Stimulated activated CD4-positive, alpha-beta T cell treated with anti-CD3 and anti-CD28 coated beads, Interleukin-1b, Interleukin-23, amount 100 ng/mL, for 1 hour (primary cell): ENCODE measurements at regions not wholly inside any gene's neighbourhood (a gene's known extent, or its start where the extent isn't known, plus 50 kb on each side); places are given as distances from the start of the nearest gene placed in this dataset.

ENCODE experiments used
- DNase-seq, 2 donors: peaks; one replicate each; pipeline ENCODE4 v3.0.0-alpha.2; 2020; ENCODE audit warnings: low read depth in 2 of 2

GRCh38 chr10:77710759-77711682, 73.4 kb upstream of the KCNMA1 start:
- DNase-seq: peak; percentile 29 to 57

GRCh38 chr10:77710081-77710551, 72.5 kb upstream of the KCNMA1 start:
- DNase-seq: no peak

GRCh38 chr10:77707570-77707969, 70.0 kb upstream of the KCNMA1 start:
- no peak for DNase-seq

GRCh38 chr10:77702166-77702565, 64.6 kb upstream of the KCNMA1 start:
- DNase-seq: no peak

- no peak for DNase-seq
Observed at GRCh38 chr10:77700086-77700485, 62.5 kb upstream of the KCNMA1 start.

- DNase-seq: no peak
Observed at GRCh38 chr10:77699080-77699645, 61.6 kb upstream of the KCNMA1 start.

- no peak for DNase-seq
Observed at GRCh38 chr10:77698267-77698931, 60.8 kb upstream of the KCNMA1 start.

- no peak for DNase-seq
Observed at GRCh38 chr10:77696584-77696983, 59.0 kb upstream of the KCNMA1 start.

- DNase-seq: no peak
Observed at GRCh38 chr10:77695186-77695585, 57.6 kb upstream of the KCNMA1 start.

GRCh38 chr10:77692782-77693181, 55.2 kb upstream of the KCNMA1 start:
- no peak for DNase-seq

- DNase-seq: no peak
Observed at GRCh38 chr10:77689339-77689738, 51.7 kb upstream of the KCNMA1 start.

GRCh38 chr10:77687621-77688020, 50.0 kb upstream of the KCNMA1 start:
- DNase-seq: no peak
